ENCODE measurements at regions not wholly inside any gene's neighbourhood (a gene's known extent, or its start where the extent isn't known, plus 50 kb on each side); places are given as distances from the start of the nearest gene placed in this dataset.

GRCh38 chr20:57808264-57809070 is 98.7 kb upstream of the PMEPA1 start:
- no peak overlapping the region for H2BK15ac ChIP-seq (ENCODE audit: low read depth, low read length)
- no peak for DNase-seq
- H3K4me3 ChIP-seq (ENCODE audit: insufficient read depth, low read depth, low read length), result no peak overlapping the region
- no peak overlapping the region for H3K4ac ChIP-seq (ENCODE audit: low read depth, low read length)
- BruUV-seq (replicated peaks), result no TSS peak
- H3K4me2 ChIP-seq (ENCODE audit: low read depth, low read length), result no peak overlapping the region
- intact Hi-C loops (cut with micrococcal nuclease) (no loop called here), dilution Hi-C loops (cut with HindIII; ENCODE audit: low sequenced_read_pairs, unreplicated experiment) (no loop called here), in situ Hi-C loops (cut with MboI; ENCODE audit: low sequenced_read_pairs) (no loop called here)
- no peak overlapping the region for H2BK5ac ChIP-seq (ENCODE audit: low read depth, low read length, poor library complexity, severe bottlenecking)
- no peak overlapping the region for H3K9ac ChIP-seq (ENCODE audit: low read depth, low read length)
- H4K20me1 ChIP-seq (ENCODE audit: insufficient read depth, low read length), result no peaks in the 10 kb centered on the region
- CTCF ChIA-PET, result no interaction called here
- no peak overlapping the region for H4K91ac ChIP-seq (ENCODE audit: insufficient read depth, low read depth, low read length)
- POLR2A ChIA-PET (ENCODE audit: unreplicated experiment), result no interaction called here
- H3K36me3 ChIP-seq (ENCODE audit: control insufficient read depth, insufficient read depth, low read length), result no peaks in the 10 kb centered on the region
- no peak for ATAC-seq (ENCODE audit: low read depth)
- no peak overlapping the region for H4K8ac ChIP-seq (ENCODE audit: low read depth in 2 of 2, low read length in 2 of 2)
- H2AK5ac ChIP-seq (ENCODE audit: low read depth, low read length), result no peak overlapping the region
- H3K9me3 ChIP-seq (ENCODE audit: control insufficient read depth, insufficient read depth, low read length), result no peaks in the 10 kb centered on the region
- no peak overlapping the region for H2BK120ac ChIP-seq (ENCODE audit: low read depth, low read length)
- H2BK20ac ChIP-seq (ENCODE audit: low read depth, low read length), result no peak overlapping the region
- H3K23ac ChIP-seq (ENCODE audit: low read depth, low read length), result no peak overlapping the region
- no peaks in the 10 kb centered on the region for H3K79me1 ChIP-seq (ENCODE audit: low read depth in 1 of 2, low read length in 2 of 2)
- H3K18ac ChIP-seq (ENCODE audit: low read depth, low read length), result no peak overlapping the region
- no peak overlapping the region for H2AK9ac ChIP-seq (replicated peaks; ENCODE audit: low read depth, low read length, poor library complexity)
- H3K27ac ChIP-seq (ENCODE audit: insufficient read depth, low read length), result no peak overlapping the region
- no peak overlapping the region for H3K14ac ChIP-seq (replicated peaks; ENCODE audit: low read depth, low read length)
- no peak overlapping the region for H3K56ac ChIP-seq (ENCODE audit: extremely low read depth, insufficient read depth, low read length)
- H4K5ac ChIP-seq (ENCODE audit: low read depth, low read length), result no peak overlapping the region
- H3K4me1 ChIP-seq (ENCODE audit: control insufficient read depth, insufficient read depth, low read length), result no peaks in the 10 kb centered on the region
- H2AFZ ChIP-seq (replicated peaks; ENCODE audit: low read length, poor library complexity), result peak overlapping the region; percentile 32
- WGBS, 2 experiments (ENCODE audit: extremely low coverage in 2 of 2, insufficient read length in 1 of 2), result 40% methylated on average over 1 of the region's 9 CpGs; no CpG with 5 or more reads in 1 of the 2 experiments
- H3K27me3 ChIP-seq (ENCODE audit: control insufficient read depth, insufficient read depth, low read length), result peaks cover 21% of the 10 kb centered on the region
- no peaks in the 10 kb centered on the region for H3K9me1 ChIP-seq (ENCODE audit: insufficient read depth, low read length)
- TF ChIP-seq ELK1 (IDR thresholded peaks at IDR 0.05; ENCODE audit: borderline replicate concordance, low read depth, low read length) (no peak), RAD21 (IDR thresholded peaks at IDR 0.05; ENCODE audit: low read length) (no peak), MAZ (IDR thresholded peaks at IDR 0.05; ENCODE audit: borderline replicate concordance, low read depth, low read length) (no peak), FOS (IDR thresholded peaks at IDR 0.05; ENCODE audit: low read depth, low read length) (no peak), RFX5 (IDR thresholded peaks at IDR 0.05; ENCODE audit: low read depth, low read length) (no peak)

Data from IMR-90 (cell line).